Lower leg skin (tissue), 4 donors: ENCODE measurements at regions not wholly inside any gene's neighbourhood (a gene's known extent, or its start where the extent isn't known, plus 50 kb on each side); places are given as distances from the start of the nearest gene placed in this dataset.

Experiments used
- DNase-seq, 2 donors: peaks; one replicate each; pipeline ENCODE4 v3.0.0-alpha.2; 2019; ENCODE audit warnings: low spot score in 2 of 2
- H3K4me3 ChIP-seq: fragments of 200-600 bp; sonication (generic); 2 replicates; pipeline ENCODE4 v1.5.1; 2017; ENCODE audit warnings: mild to moderate bottlenecking, low read depth; ENCODE audit not compliant: poor library complexity, severe bottlenecking
- POLR2A ChIP-seq, 2 donors: fragments of 450-650 bp; IDR thresholded peaks; one replicate each; pipeline ENCODE4 v1.6.1; 2016 to 2017; ENCODE audit warnings: antibody characterized with exemption in 2 of 2, mild to moderate bottlenecking in 1 of 2, moderate library complexity in 1 of 2
- WGBS, 2 donors: methylation state at CpG; one replicate each; pipeline ENCODE4 v1.1.5; 2018; 5-methylcytosine and 5-hydroxymethylcytosine counted together
- intact Hi-C: fragments of 100-400 bp; cut with DNase I; formaldehyde crosslinking; loops from one replicate; pipeline ENCODE4 v1.15.0; 2023; ENCODE audit warnings: low total_unique reads
- TF ChIP-seq, protein P1 (sequence below), 3 donors: fragments of 450-650 bp; IDR thresholded peaks; one replicate each; pipeline ENCODE4 v1.5.1; 2016; ENCODE audit warnings: antibody characterized with exemption in 3 of 3, mild to moderate bottlenecking in 3 of 3, moderate library complexity in 2 of 3

DNA sequence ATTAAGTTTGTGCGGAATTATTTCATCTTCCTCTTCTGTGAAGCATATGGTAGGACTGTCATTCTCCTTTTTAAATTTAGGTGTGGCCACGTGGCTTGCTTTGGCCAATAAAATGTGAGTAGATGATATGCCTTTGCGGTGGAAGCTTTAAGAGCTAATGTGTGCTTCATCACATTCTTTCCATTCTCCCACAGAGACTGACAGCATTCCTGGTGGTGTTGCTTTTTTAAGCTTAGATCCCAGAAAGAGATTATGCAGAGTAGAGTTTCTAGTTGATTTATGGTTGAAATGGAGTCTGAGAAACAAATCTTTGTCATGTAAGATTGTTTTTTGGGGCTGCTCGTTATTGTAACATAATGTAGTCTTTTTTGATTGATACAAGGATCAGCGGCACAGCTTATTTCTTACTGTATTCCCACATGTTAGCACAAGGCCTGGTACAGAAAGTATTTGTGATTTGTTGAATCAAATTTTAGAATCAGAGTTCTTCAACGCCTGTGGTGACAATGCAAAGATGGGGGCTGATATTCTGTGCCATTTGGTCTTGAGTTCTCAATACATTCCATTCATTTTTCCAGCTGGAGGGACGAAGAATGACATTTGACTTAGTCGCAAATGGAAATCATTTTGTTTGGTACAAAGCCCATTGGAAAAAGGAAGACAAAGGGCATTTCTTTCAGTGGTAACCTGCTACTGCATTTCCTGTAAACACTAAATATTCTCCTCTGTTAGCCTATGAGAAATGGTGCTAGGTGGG is 209.9 kb upstream of the VLDLR start:
- TF ChIP-seq, protein P1, sequence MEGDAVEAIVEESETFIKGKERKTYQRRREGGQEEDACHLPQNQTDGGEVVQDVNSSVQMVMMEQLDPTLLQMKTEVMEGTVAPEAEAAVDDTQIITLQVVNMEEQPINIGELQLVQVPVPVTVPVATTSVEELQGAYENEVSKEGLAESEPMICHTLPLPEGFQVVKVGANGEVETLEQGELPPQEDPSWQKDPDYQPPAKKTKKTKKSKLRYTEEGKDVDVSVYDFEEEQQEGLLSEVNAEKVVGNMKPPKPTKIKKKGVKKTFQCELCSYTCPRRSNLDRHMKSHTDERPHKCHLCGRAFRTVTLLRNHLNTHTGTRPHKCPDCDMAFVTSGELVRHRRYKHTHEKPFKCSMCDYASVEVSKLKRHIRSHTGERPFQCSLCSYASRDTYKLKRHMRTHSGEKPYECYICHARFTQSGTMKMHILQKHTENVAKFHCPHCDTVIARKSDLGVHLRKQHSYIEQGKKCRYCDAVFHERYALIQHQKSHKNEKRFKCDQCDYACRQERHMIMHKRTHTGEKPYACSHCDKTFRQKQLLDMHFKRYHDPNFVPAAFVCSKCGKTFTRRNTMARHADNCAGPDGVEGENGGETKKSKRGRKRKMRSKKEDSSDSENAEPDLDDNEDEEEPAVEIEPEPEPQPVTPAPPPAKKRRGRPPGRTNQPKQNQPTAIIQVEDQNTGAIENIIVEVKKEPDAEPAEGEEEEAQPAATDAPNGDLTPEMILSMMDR (IDR thresholded peaks at IDR 0.05), result no peak
- TF ChIP-seq POLR2A (IDR thresholded peaks at IDR 0.05), result no peak

GRCh38 chr9:2413160-2413805 is 208.3 kb upstream of the VLDLR start:
- intact Hi-C loops, result no loop called here
- no peak overlapping the region for H3K4me3 ChIP-seq
- TF ChIP-seq POLR2A (IDR thresholded peaks at IDR 0.05), result no peak
- TF ChIP-seq, protein P1 (IDR thresholded peaks at IDR 0.05), result no peak
- no peak for DNase-seq
- 48 to 60% methylated on average over 4 of the region's 4 CpGs for WGBS, 2 donors

More for the DNA sequence above, 209.9 kb upstream of the VLDLR start:
- no peak for DNase-seq
- 58 to 61% methylated on average over 8 of the region's 8 CpGs for WGBS, 2 donors
- intact Hi-C loops, result no loop called here
- no peak overlapping the region for H3K4me3 ChIP-seq

- DNase-seq, result no peak
- no peak overlapping the region for H3K4me3 ChIP-seq
- intact Hi-C loops, result no loop called here
- no peak for TF ChIP-seq POLR2A (IDR thresholded peaks at IDR 0.05)
- TF ChIP-seq, protein P1 (IDR thresholded peaks at IDR 0.05), result no peak
- 87 to 91% methylated on average over 2 of the region's 2 CpGs for WGBS, 2 donors
These were observed 207.1 kb upstream of the VLDLR start for GRCh38 chr9:2414465-2414864.

DNA sequence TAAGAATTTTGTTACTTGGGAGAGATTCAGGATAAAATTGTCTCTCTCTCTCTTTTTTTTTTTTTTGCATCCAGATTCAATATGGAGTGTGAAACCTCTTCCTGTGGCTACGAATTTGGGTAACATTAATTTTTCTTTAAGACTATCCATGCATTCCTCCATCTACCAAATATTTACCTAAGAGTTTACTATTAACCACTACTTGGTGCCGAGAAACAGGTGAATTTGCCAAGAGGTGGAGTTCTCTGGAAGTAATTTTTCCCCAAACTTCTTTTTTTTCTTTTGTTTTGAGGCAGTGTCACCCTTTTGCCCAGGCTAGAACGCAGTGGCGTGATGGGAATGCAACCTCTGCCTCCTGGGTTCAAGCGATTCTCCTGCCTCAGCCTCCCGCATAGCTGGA is 206.3 kb upstream of the VLDLR start:
- WGBS, 2 donors, result 93% methylated on average over 6 of the region's 6 CpGs
- TF ChIP-seq, protein P1 (IDR thresholded peaks at IDR 0.05), result no peak
- TF ChIP-seq POLR2A (IDR thresholded peaks at IDR 0.05), result no peak
- DNase-seq, result no peak
- intact Hi-C loops, result no loop called here
- no peak overlapping the region for H3K4me3 ChIP-seq

DNA sequence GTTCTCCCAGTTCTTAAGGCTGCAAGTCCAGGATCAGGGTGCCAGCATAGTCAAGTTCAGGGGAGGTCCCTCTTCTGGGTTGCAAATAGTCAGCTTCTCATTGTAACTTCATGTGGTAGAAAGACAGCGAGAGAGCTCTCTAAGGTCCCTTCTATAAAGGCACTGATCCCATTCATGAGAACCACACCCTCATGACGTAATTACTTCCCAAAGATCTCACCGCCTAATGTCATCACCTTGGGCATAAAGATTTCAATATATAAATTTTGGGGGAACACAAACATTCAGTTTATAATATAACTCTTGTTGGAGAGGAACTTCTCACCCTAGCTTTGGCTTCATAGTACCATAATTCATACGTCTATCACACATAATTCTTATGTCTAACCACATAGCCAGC is 203.9 kb upstream of the VLDLR start:
- intact Hi-C loops, result no loop called here
- 68 to 77% methylated on average over 4 of the region's 4 CpGs for whole genome bisulfite sequencing, 2 donors
- no peak for DNase-seq
- no peak overlapping the region for H3K4me3 ChIP-seq
- no peak for TF ChIP-seq POLR2A (IDR thresholded peaks at IDR 0.05)
- TF ChIP-seq, protein P1 (IDR thresholded peaks at IDR 0.05), result no peak
